Astrocyte (in vitro differentiated cells and primary cell): ENCODE measurements at regions not wholly inside any gene's neighbourhood (a gene's known extent, or its start where the extent isn't known, plus 50 kb on each side); places are given as distances from the start of the nearest gene placed in this dataset.

Experiments used
- CTCF ChIP-seq: IDR thresholded peaks from 2 replicates; pipeline ENCODE4 v1.5.1; 2011; ENCODE audit warnings: low read depth, mild to moderate bottlenecking, inconsistent platforms, low read length, moderate library complexity; ENCODE audit not compliant: insufficient read depth
- EZH2 ChIP-seq: IDR thresholded peaks from 2 replicates; pipeline ENCODE4 v1.6.1; 2012; ENCODE audit warnings: mild to moderate bottlenecking, low read length, inconsistent platforms; ENCODE audit not compliant: insufficient read depth

DNA sequence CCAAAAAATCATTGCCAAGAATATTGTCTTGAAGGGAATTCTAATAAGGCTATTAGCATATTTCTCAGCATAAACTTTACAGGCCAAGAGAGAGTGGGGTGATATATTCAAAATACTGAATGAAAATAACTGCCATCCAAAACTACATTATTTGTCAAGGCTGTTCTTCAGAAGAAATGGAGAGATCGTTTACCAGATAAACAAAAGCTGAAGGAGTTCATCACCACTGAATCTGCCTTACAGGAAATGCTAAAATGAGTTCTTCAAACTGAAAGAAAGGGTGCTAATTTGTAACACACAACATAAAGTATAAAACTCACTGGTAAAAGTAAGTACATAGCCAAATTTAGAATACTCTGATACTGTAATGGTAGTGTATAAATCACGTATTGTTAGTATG is 517.0 kb downstream of the TENT5A start:
- no peak for TF ChIP-seq EZH2
- TF ChIP-seq CTCF, result no peak
